ENCODE measurements at regions not wholly inside any gene's neighbourhood (a gene's known extent, or its start where the extent isn't known, plus 50 kb on each side); places are given as distances from the start of the nearest gene placed in this dataset.

- H4K20me1 ChIP-seq (ENCODE audit: insufficient read depth) = no peaks in the 10 kb centered on the region
- no peaks in the 10 kb centered on the region for H3K27me3 ChIP-seq (ENCODE audit: insufficient read depth, low read depth, low read length)
- no peak overlapping the region for H2AFZ ChIP-seq (ENCODE audit: low read depth, low read length)
- no peak overlapping the region for H3K4me3 ChIP-seq (ENCODE audit: low read length)
- TF ChIP-seq RAD21 (conservative IDR thresholded peaks at IDR 0.05) (no peak), TAF1 (IDR thresholded peaks at IDR 0.05; ENCODE audit: low read depth) (no peak), MXI1 (conservative IDR thresholded peaks at IDR 0.05; ENCODE audit: poor library complexity, severe bottlenecking) (no peak), EP300 (conservative IDR thresholded peaks at IDR 0.05; ENCODE audit: poor library complexity, severe bottlenecking) (no peak), SMC3 (conservative IDR thresholded peaks at IDR 0.05; ENCODE audit: poor library complexity) (no peak), REST (IDR thresholded peaks at IDR 0.05; ENCODE audit: borderline replicate concordance) (no peak), EZH2 (IDR thresholded peaks at IDR 0.05; ENCODE audit: borderline replicate concordance, insufficient read depth, low read length, poor library complexity, severe bottlenecking) (no peak), CTCF (IDR thresholded peaks at IDR 0.05; ENCODE audit: poor library complexity, severe bottlenecking) (no peak), POLR2AphosphoS5 (IDR thresholded peaks at IDR 0.05) (no peak)
- no peak overlapping the region for H3K9ac ChIP-seq (ENCODE audit: low read length)
- H3F3A ChIP-seq (ENCODE audit: insufficient read depth, low read length, poor library complexity, severe bottlenecking) = no peaks in the 10 kb centered on the region
- H3K27ac ChIP-seq (ENCODE audit: low read length) = no peak overlapping the region
- no peaks in the 10 kb centered on the region for H3K79me2 ChIP-seq (replicated peaks; ENCODE audit: insufficient read depth, low read length)
- no peak overlapping the region for H3K4me2 ChIP-seq (ENCODE audit: low read length)
- no peaks in the 10 kb centered on the region for H3K9me2 ChIP-seq (ENCODE audit: insufficient read depth, low read length)
- H3K36me3 ChIP-seq (ENCODE audit: insufficient read depth, low read length) = no peaks in the 10 kb centered on the region
- H3K9me3 ChIP-seq (ENCODE audit: low read length) = no peaks in the 10 kb centered on the region
Measured at GRCh38 chr15:38745126-38745525, 180.5 kb upstream of the RASGRP1 start.

GRCh38 chr15:38745626-38746025 is 181.0 kb upstream of the RASGRP1 start:
- Histone ChIP-seq H4K20me1 (ENCODE audit: insufficient read depth) (no peaks in the 10 kb centered on the region), H3K4me3 (ENCODE audit: low read length) (no peak overlapping the region), H3K79me2 (replicated peaks; ENCODE audit: insufficient read depth, low read length) (no peaks in the 10 kb centered on the region), H3K9me3 (ENCODE audit: low read length) (no peaks in the 10 kb centered on the region), H3K27me3 (ENCODE audit: insufficient read depth, low read depth, low read length) (no peaks in the 10 kb centered on the region), H3K9ac (ENCODE audit: low read length) (no peak overlapping the region), H3K36me3 (ENCODE audit: insufficient read depth, low read length) (no peaks in the 10 kb centered on the region), H3K4me2 (ENCODE audit: low read length) (no peak overlapping the region), H3K9me2 (ENCODE audit: insufficient read depth, low read length) (no peaks in the 10 kb centered on the region), H3K27ac (ENCODE audit: low read length) (no peak overlapping the region), H2AFZ (ENCODE audit: low read depth, low read length) (no peak overlapping the region), H3F3A (ENCODE audit: insufficient read depth, low read length, poor library complexity, severe bottlenecking) (no peaks in the 10 kb centered on the region)
- TF ChIP-seq REST (IDR thresholded peaks at IDR 0.05; ENCODE audit: borderline replicate concordance) (no peak), MXI1 (conservative IDR thresholded peaks at IDR 0.05; ENCODE audit: poor library complexity, severe bottlenecking) (no peak), TAF1 (IDR thresholded peaks at IDR 0.05; ENCODE audit: low read depth) (no peak), EP300 (conservative IDR thresholded peaks at IDR 0.05; ENCODE audit: poor library complexity, severe bottlenecking) (no peak), RAD21 (conservative IDR thresholded peaks at IDR 0.05) (no peak), CTCF (IDR thresholded peaks at IDR 0.05; ENCODE audit: poor library complexity, severe bottlenecking) (no peak), SMC3 (conservative IDR thresholded peaks at IDR 0.05; ENCODE audit: poor library complexity) (no peak), EZH2 (IDR thresholded peaks at IDR 0.05; ENCODE audit: borderline replicate concordance, insufficient read depth, low read length, poor library complexity, severe bottlenecking) (no peak), POLR2AphosphoS5 (IDR thresholded peaks at IDR 0.05) (no peak)
